ENCODE measurements at regions not wholly inside any gene's neighbourhood (a gene's known extent, or its start where the extent isn't known, plus 50 kb on each side); places are given as distances from the start of the nearest gene placed in this dataset.
"Not testable (repeated sequence)": the region's sequence is repeated elsewhere in the genome, so short reads cannot be mapped to it uniquely, and the experiment has no call there.

GRCh38 chr10:8614054-8614565 lies 559.6 kb downstream of the GATA3 start:
- no peak for DNase-seq (ENCODE audit: low spot score)

- DNase-seq (ENCODE audit: low spot score), result no peak
Observed at GRCh38 chr10:8615118-8615517, 560.6 kb downstream of the GATA3 start.

DNA sequence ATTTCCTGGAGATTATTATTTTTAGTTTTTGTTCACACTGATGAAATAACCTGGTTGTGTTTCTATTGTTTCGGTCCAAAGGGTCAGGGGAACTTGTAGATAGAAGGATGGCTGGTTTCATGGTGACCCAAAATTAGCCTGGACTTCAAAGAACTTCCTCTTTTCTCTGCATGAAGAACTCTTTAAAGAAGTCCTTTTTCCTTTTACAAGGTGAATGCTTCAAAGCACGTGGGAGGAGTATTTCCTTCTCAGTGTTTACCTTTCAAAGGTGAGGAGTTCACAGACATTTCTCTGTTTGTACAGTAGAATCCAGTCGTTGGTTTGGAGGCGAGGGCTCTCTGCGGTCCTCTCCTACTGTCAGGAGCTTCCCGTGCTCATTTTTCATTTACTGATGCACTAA lies 561.7 kb downstream of the GATA3 start:
- DNase-seq (ENCODE audit: low spot score), result peak; percentile 21

- DNase-seq (ENCODE audit: low spot score), result no peak
Observed at GRCh38 chr10:8617792-8618191, 563.3 kb downstream of the GATA3 start.

DNA sequence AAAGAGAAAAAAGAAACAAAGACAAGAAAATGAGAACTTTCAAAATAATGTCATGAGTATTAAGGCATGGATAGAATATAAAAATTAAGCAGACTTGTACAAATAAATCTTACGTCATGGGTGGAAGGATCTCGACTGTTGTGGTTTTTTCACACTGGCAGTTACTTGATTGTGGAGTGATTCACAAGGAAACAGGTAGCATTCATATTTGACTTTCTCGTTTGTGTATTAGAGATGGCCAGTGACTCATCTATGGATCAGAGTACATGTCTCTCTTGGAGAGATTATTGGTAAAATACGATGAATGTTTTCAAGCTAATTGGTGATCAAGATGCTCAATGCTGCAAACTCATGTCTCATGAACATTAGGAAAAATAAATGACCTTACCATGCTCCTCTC lies 564.3 kb downstream of the GATA3 start:
- no peak for DNase-seq (ENCODE audit: low spot score)

DNA sequence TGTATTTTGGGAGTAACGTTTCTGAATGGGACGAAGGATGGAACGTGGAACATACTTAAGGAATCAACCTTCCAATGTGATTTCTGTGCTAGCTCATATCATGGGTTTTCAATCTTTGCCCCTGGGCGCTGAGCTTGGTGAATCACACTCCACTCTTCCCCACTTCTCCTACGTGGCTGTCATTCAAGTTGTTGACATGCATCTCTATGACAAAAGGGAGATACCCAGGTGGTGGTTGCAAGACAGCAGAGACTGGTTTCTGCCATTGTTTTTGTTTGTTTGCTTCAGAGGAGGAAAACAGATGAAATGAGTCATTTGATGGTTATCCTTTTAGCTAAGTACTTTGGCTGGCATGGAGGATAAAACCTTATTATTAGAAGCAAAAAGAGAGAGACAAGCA lies 573.9 kb downstream of the GATA3 start:
- DNase-seq (ENCODE audit: low spot score), result no peak

- no peak for DNase-seq (ENCODE audit: low spot score)
Observed at GRCh38 chr10:8633909-8634308, 579.4 kb downstream of the GATA3 start.

DNA sequence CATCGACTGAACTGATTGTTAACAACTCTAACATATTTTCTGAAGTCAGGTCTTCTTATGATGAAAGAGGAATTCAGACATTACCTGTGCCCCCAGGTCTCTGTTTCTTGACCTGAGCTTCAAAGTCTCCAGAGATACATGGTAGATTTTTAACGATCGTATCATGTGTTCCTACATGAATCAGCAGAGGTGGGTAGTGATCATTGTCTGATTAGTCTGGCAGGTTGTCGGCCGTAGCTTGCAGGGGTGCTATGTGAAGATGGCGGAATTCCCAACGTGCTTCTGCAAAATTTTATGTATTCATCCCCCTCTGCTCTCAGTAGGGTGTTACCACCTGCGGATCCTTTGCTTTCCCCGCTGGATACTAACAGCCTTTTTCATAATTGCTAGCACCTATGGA lies 581.9 kb downstream of the GATA3 start:
- DNase-seq (ENCODE audit: low spot score), result no peak

DNA sequence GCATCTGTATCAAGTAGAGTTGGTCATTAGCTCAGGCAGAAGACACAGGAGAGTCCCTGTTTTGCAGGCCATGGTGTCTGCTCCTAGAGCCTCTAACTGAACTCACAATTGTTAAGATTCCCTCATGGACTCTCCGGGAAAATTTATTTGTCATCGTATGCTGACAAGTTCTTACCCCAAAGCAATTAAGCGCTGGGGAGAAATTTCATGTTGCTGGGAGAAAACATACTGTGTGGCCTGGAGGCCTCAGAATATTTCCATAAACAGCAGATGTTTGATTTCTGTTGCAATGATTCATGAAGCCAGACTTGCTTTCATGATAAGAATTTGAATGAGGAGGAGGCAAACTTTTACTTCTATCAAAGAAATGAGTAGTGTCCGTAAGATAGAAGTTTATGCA lies 583.2 kb downstream of the GATA3 start:
- no peak for DNase-seq (ENCODE audit: low spot score)

GRCh38 chr10:8638088-8638672 lies 583.7 kb downstream of the GATA3 start:
- DNase-seq (ENCODE audit: low spot score), result no peak

- DNase-seq (ENCODE audit: low spot score), result no peak
Observed at GRCh38 chr10:8639486-8640185, 585.1 kb downstream of the GATA3 start.

GRCh38 chr10:8640301-8640700 lies 585.8 kb downstream of the GATA3 start:
- no peak for DNase-seq (ENCODE audit: low spot score)

DNA sequence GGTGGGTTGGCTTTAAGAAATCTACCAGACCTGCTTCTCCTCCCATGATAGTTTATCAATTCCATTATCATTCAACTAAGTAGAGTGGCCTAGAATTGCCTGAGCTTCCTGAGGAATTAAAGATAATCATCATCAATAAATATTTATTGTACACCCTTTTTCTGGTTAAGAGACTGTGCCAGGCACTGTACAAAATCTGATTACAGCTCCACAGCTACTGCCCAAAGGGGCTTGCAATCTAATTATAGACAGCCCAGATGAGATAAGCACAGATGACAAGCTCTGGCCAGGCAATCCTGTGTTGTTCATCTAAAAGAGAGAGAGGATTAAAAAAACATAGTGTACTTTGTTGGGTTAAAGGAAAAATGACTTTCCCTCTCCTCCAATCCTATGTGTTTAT lies 586.4 kb downstream of the GATA3 start:
- no peak for DNase-seq (ENCODE audit: low spot score)

- DNase-seq (ENCODE audit: low spot score), result no peak
Observed at GRCh38 chr10:8656261-8656660, 601.8 kb downstream of the GATA3 start.

DNA sequence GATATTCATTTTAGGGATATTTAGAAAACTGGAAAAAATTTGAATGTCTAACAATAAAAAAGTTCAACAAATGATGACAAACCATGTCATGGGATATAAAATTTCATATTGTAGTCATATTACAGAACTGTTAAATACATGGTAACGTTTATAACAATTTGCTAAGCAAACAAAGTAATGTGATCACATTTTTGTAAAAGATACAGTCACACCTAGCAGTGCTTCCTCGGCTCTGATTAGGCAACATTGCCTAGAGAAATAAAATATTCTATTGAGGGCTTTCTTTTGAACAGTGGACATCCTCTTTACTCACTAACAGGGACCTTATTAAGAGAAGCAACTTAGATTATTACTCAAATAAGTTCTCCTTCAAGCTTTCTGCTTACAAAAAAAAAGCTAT lies 605.5 kb downstream of the GATA3 start:
- no peak for DNase-seq (ENCODE audit: low spot score)

- no peak for DNase-seq (ENCODE audit: low spot score)
Observed at GRCh38 chr10:8661886-8662285, 607.4 kb downstream of the GATA3 start.

DNA sequence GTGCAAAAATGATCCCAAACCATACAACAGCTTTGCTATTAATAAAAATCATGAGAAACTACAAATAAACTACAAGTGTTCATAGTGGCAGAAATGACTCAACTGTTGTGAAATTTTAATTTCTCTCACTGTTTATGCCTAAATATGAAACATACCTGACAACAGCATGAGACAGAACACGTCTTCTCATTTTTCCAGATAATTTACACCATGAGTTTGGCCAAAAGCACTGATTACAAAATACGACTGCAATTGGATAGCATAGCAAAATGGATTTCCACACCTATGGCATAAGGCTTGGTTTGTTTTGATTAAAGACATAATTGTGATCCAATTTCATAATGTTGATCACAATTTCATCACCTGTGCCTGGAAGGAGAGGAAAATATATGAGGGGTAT lies 608.6 kb downstream of the GATA3 start:
- DNase-seq (ENCODE audit: low spot score), result no peak

GRCh38 chr10:8665322-8665721 lies 610.8 kb downstream of the GATA3 start:
- no peak for DNase-seq (ENCODE audit: low spot score)

GRCh38 chr10:8670461-8670860 lies 616.0 kb downstream of the GATA3 start:
- DNase-seq (ENCODE audit: low spot score), result no peak

DNA sequence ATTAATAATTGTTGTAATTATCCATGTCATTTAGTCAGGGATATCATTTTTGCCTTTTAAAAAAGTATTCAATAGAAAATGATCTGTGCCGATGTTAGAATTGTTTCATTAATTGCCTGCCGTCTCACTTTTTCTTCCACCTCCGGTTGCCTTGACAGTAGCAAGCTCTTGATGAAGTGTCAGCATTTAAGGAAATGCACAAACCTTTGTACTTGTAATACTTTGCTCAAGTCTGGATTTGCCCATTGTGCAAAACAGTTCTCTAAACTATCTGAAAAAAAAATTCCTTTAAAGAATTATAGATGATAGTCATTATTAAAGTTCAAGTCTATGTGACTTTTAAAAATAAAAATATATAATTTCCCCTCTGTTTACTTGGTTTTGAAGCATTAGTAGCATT lies 619.7 kb downstream of the GATA3 start:
- no peak for DNase-seq (ENCODE audit: low spot score)

- DNase-seq (ENCODE audit: low spot score), result peak; percentile 4
Observed at GRCh38 chr10:8677642-8678041, 623.2 kb downstream of the GATA3 start.

DNA sequence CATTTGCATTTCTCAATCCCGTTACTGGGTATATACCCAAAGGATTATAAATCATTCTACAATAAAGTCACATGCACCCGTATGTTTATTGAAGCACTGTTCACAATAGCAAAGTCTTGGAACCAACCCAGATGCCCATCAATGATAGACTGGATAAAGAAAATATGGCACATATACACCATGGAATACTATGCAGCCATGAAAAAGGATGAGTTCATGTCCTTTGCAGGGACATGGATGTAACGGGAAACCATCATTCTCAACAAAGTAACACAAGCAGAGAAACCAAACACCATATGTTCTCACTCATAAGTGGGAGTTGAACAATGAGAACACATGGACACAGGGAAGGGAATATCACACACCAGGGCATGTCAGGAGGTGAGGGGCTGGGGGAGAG lies 630.4 kb downstream of the GATA3 start:
- DNase-seq (ENCODE audit: low spot score), result not testable (repeated sequence)

- DNase-seq (ENCODE audit: low spot score), result no peak
Observed at GRCh38 chr10:8688881-8689280, 634.4 kb downstream of the GATA3 start.

GRCh38 chr10:8691498-8692017 lies 637.1 kb downstream of the GATA3 start:
- no peak for DNase-seq (ENCODE audit: low spot score)

Data from NAMALWA (cell line).